ENCODE measurements at regions not wholly inside any gene's neighbourhood (a gene's known extent, or its start where the extent isn't known, plus 50 kb on each side); places are given as distances from the start of the nearest gene placed in this dataset.

DNA sequence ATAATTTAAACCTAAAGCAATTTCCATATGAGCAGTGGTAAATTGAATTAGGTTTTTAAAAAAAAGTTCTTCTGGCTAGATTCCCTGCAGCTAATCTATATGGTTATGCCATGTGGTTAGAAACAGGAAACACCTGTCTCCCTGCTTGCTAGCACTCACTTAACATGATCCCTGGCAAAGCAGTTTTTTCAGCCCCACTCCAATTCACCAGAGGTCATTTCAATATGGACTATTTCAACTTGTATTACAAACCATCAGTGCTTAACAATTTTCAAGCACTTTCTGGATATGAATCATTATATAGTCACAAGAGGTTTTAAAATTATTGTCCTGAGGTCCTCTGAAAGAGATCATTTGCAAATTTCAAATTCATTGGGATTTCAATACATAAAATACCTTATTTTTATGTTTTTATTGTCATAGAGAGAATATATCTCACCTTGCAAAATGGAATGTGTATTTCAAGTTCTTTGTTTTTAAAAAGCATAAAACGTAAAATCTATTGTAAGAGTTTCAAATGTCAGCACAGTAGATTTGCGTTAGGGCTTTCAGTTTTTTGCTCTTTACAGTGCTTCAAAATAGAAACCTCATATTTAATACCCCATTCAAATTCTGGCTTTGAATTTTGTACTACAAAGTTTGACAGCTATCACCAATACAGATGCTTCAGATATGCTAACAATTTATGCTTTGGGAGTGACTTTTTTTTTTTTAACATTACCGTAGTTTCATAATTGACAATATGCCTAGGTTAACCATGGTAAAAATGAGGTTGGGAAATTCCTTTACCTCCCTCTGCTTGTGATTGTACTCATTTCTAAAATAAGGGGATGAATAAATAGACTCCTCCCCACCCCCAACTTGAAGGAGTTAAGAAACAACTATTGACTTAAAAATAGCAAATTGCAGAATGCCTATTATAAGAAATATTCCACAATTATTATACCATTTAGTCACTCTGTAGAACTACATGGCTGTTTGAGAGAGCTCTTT lies 117.5 kb upstream of the HGF start:
- H3K4me3 ChIP-seq (ENCODE audit: low read depth, low read length) = no peak overlapping the region
- H3K27ac ChIP-seq (ENCODE audit: low read depth, low read length) = no peak overlapping the region
- no peaks in the 10 kb centered on the region for H3K36me3 ChIP-seq (ENCODE audit: insufficient read depth, low read length)
- H3K4me1 ChIP-seq (ENCODE audit: control insufficient read depth, insufficient read depth, low read length, unreplicated experiment) = no peaks in the 10 kb centered on the region
- no peak overlapping the region for H2AFZ ChIP-seq (ENCODE audit: low read length, unreplicated experiment)
- no peaks in the 10 kb centered on the region for H3K79me2 ChIP-seq (ENCODE audit: control insufficient read depth, insufficient read depth, low read length, unreplicated experiment)
- H3K27me3 ChIP-seq (ENCODE audit: insufficient read depth, low read length) = no peaks in the 10 kb centered on the region

GRCh38 chr7:81886211-81886764 lies 116.4 kb upstream of the HGF start:
- H3K36me3 ChIP-seq (ENCODE audit: insufficient read depth, low read length) = no peaks in the 10 kb centered on the region
- H3K27me3 ChIP-seq (ENCODE audit: insufficient read depth, low read length) = no peaks in the 10 kb centered on the region
- H3K4me1 ChIP-seq (ENCODE audit: control insufficient read depth, insufficient read depth, low read length, unreplicated experiment) = no peaks in the 10 kb centered on the region
- no peak overlapping the region for H2AFZ ChIP-seq (ENCODE audit: low read length, unreplicated experiment)
- H3K4me3 ChIP-seq (ENCODE audit: low read depth, low read length) = no peak overlapping the region
- H3K27ac ChIP-seq (ENCODE audit: low read depth, low read length) = no peak overlapping the region
- no peaks in the 10 kb centered on the region for H3K79me2 ChIP-seq (ENCODE audit: control insufficient read depth, insufficient read depth, low read length, unreplicated experiment)

- H3K79me2 ChIP-seq (ENCODE audit: control insufficient read depth, insufficient read depth, low read length, unreplicated experiment) = no peaks in the 10 kb centered on the region
- H3K4me3 ChIP-seq (ENCODE audit: low read depth, low read length) = no peak overlapping the region
- no peak overlapping the region for H3K27ac ChIP-seq (ENCODE audit: low read depth, low read length)
- H3K36me3 ChIP-seq (ENCODE audit: insufficient read depth, low read length) = no peaks in the 10 kb centered on the region
- H2AFZ ChIP-seq (ENCODE audit: low read length, unreplicated experiment) = no peak overlapping the region
- H3K4me1 ChIP-seq (ENCODE audit: control insufficient read depth, insufficient read depth, low read length, unreplicated experiment) = no peaks in the 10 kb centered on the region
- no peaks in the 10 kb centered on the region for H3K27me3 ChIP-seq (ENCODE audit: insufficient read depth, low read length)
Observed at GRCh38 chr7:81884817-81885216, 115.0 kb upstream of the HGF start.

- no peaks in the 10 kb centered on the region for H3K79me2 ChIP-seq (ENCODE audit: control insufficient read depth, insufficient read depth, low read length, unreplicated experiment)
- H2AFZ ChIP-seq (ENCODE audit: low read length, unreplicated experiment) = no peak overlapping the region
- H3K36me3 ChIP-seq (ENCODE audit: insufficient read depth, low read length) = no peaks in the 10 kb centered on the region
- no peaks in the 10 kb centered on the region for H3K4me1 ChIP-seq (ENCODE audit: control insufficient read depth, insufficient read depth, low read length, unreplicated experiment)
- no peak overlapping the region for H3K27ac ChIP-seq (ENCODE audit: low read depth, low read length)
- no peaks in the 10 kb centered on the region for H3K27me3 ChIP-seq (ENCODE audit: insufficient read depth, low read length)
- H3K4me3 ChIP-seq (ENCODE audit: low read depth, low read length) = no peak overlapping the region
Observed at GRCh38 chr7:81883801-81884393, 114.0 kb upstream of the HGF start.

- Histone ChIP-seq H3K4me3 (ENCODE audit: low read depth, low read length) (no peak overlapping the region), H3K4me1 (ENCODE audit: control insufficient read depth, insufficient read depth, low read length, unreplicated experiment) (no peaks in the 10 kb centered on the region), H3K27me3 (ENCODE audit: insufficient read depth, low read length) (no peaks in the 10 kb centered on the region), H3K36me3 (ENCODE audit: insufficient read depth, low read length) (no peaks in the 10 kb centered on the region), H2AFZ (ENCODE audit: low read length, unreplicated experiment) (peak overlapping the region; percentile 62), H3K79me2 (ENCODE audit: control insufficient read depth, insufficient read depth, low read length, unreplicated experiment) (no peaks in the 10 kb centered on the region), H3K27ac (ENCODE audit: low read depth, low read length) (no peak overlapping the region)
Observed at GRCh38 chr7:81882086-81882485, 112.2 kb upstream of the HGF start.

DNA sequence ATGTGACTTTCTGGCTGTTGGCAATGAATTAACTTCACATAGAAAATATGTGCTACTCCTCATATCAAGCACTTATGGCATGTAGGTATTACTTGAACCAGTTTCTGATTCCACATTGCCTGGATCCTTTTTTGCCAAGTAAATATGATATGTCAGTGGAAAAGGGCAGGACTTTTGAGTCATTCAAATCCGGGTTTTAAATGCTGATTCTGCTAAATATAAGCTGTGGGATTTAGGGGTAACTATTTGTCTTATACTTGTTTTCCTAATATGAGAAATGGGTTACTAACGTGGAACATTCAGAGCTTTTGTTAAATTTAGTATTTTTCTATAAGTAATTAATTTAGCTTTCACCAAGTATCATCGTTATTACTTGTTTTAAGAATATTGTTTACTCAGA lies 108.0 kb upstream of the HGF start:
- Histone ChIP-seq H3K4me3 (ENCODE audit: low read depth, low read length) (no peak overlapping the region), H3K27me3 (ENCODE audit: insufficient read depth, low read length) (no peaks in the 10 kb centered on the region), H3K27ac (ENCODE audit: low read depth, low read length) (no peak overlapping the region)

GRCh38 chr7:81873559-81873958 lies 103.7 kb upstream of the HGF start:
- H3K4me3 ChIP-seq (ENCODE audit: low read depth, low read length) = no peak overlapping the region
- no peaks in the 10 kb centered on the region for H3K79me2 ChIP-seq (ENCODE audit: control insufficient read depth, insufficient read depth, low read length, unreplicated experiment)
- H3K4me1 ChIP-seq (ENCODE audit: control insufficient read depth, insufficient read depth, low read length, unreplicated experiment) = no peaks in the 10 kb centered on the region
- no peak overlapping the region for H2AFZ ChIP-seq (ENCODE audit: low read length, unreplicated experiment)
- H3K36me3 ChIP-seq (ENCODE audit: insufficient read depth, low read length) = no peaks in the 10 kb centered on the region
- no peak overlapping the region for H3K27ac ChIP-seq (ENCODE audit: low read depth, low read length)
- H3K27me3 ChIP-seq (ENCODE audit: insufficient read depth, low read length) = no peaks in the 10 kb centered on the region

More for the DNA sequence above, 108.0 kb upstream of the HGF start:
- Histone ChIP-seq H3K4me1 (ENCODE audit: control insufficient read depth, insufficient read depth, low read length, unreplicated experiment) (no peaks in the 10 kb centered on the region), H2AFZ (ENCODE audit: low read length, unreplicated experiment) (no peak overlapping the region), H3K36me3 (ENCODE audit: insufficient read depth, low read length) (no peaks in the 10 kb centered on the region), H3K79me2 (ENCODE audit: control insufficient read depth, insufficient read depth, low read length, unreplicated experiment) (no peaks in the 10 kb centered on the region)

GRCh38 chr7:81871606-81872265 lies 101.9 kb upstream of the HGF start:
- Histone ChIP-seq H3K36me3 (ENCODE audit: insufficient read depth, low read length) (no peaks in the 10 kb centered on the region), H3K27ac (ENCODE audit: low read depth, low read length) (no peak overlapping the region), H3K27me3 (ENCODE audit: insufficient read depth, low read length) (no peaks in the 10 kb centered on the region), H3K79me2 (ENCODE audit: control insufficient read depth, insufficient read depth, low read length, unreplicated experiment) (no peaks in the 10 kb centered on the region), H2AFZ (ENCODE audit: low read length, unreplicated experiment) (no peak overlapping the region), H3K4me3 (ENCODE audit: low read depth, low read length) (no peak overlapping the region), H3K4me1 (ENCODE audit: control insufficient read depth, insufficient read depth, low read length, unreplicated experiment) (no peaks in the 10 kb centered on the region)

- no peaks in the 10 kb centered on the region for H3K27me3 ChIP-seq (ENCODE audit: insufficient read depth, low read length)
- no peaks in the 10 kb centered on the region for H3K79me2 ChIP-seq (ENCODE audit: control insufficient read depth, insufficient read depth, low read length, unreplicated experiment)
- H3K4me3 ChIP-seq (ENCODE audit: low read depth, low read length) = no peak overlapping the region
- no peak overlapping the region for H2AFZ ChIP-seq (ENCODE audit: low read length, unreplicated experiment)
- no peaks in the 10 kb centered on the region for H3K4me1 ChIP-seq (ENCODE audit: control insufficient read depth, insufficient read depth, low read length, unreplicated experiment)
- H3K36me3 ChIP-seq (ENCODE audit: insufficient read depth, low read length) = no peaks in the 10 kb centered on the region
- H3K27ac ChIP-seq (ENCODE audit: low read depth, low read length) = no peak overlapping the region
Observed at GRCh38 chr7:81870608-81871007, 100.8 kb upstream of the HGF start.

GRCh38 chr7:81869670-81870069 lies 99.8 kb upstream of the HGF start:
- H3K4me3 ChIP-seq (ENCODE audit: low read depth, low read length) = no peak overlapping the region
- no peaks in the 10 kb centered on the region for H3K27me3 ChIP-seq (ENCODE audit: insufficient read depth, low read length)
- no peaks in the 10 kb centered on the region for H3K4me1 ChIP-seq (ENCODE audit: control insufficient read depth, insufficient read depth, low read length, unreplicated experiment)
- no peaks in the 10 kb centered on the region for H3K36me3 ChIP-seq (ENCODE audit: insufficient read depth, low read length)
- no peak overlapping the region for H3K27ac ChIP-seq (ENCODE audit: low read depth, low read length)
- H3K79me2 ChIP-seq (ENCODE audit: control insufficient read depth, insufficient read depth, low read length, unreplicated experiment) = no peaks in the 10 kb centered on the region
- H2AFZ ChIP-seq (ENCODE audit: low read length, unreplicated experiment) = no peak overlapping the region
